Ishikawa (cell line): ENCODE measurements at regions not wholly inside any gene's neighbourhood (a gene's known extent, or its start where the extent isn't known, plus 50 kb on each side); places are given as distances from the start of the nearest gene placed in this dataset.

Experiments
- CEBPB ChIP-seq: IDR thresholded peaks from 2 replicates; pipeline ENCODE4 v1.6.1; 2012
- CREB1 ChIP-seq: IDR thresholded peaks from 2 replicates; pipeline ENCODE4 v1.6.1; 2012; ENCODE audit warnings: low read depth
- EGR1 ChIP-seq: IDR thresholded peaks from 2 replicates; pipeline ENCODE4 v1.6.1; 2012
- EP300 ChIP-seq: IDR thresholded peaks from 2 replicates; pipeline ENCODE4 v1.6.1; 2012; ENCODE audit warnings: borderline replicate concordance
- FOXM1 ChIP-seq: IDR thresholded peaks from 2 replicates; pipeline ENCODE4 v1.6.1; 2012; ENCODE audit warnings: low read depth, borderline replicate concordance
- NFIC ChIP-seq: IDR thresholded peaks from 2 replicates; pipeline ENCODE4 v1.6.1; 2012
- RAD21 ChIP-seq: IDR thresholded peaks from 2 replicates; pipeline ENCODE4 v1.6.1; 2012; ENCODE audit warnings: low read depth
- REST ChIP-seq: IDR thresholded peaks from 2 replicates; pipeline ENCODE4 v1.6.1; 2012; ENCODE audit warnings: low read depth, mild to moderate bottlenecking
- TAF1 ChIP-seq: IDR thresholded peaks from 2 replicates; pipeline ENCODE4 v1.6.1; 2012; ENCODE audit warnings: low read depth, mild to moderate bottlenecking
- TCF12 ChIP-seq: IDR thresholded peaks from 2 replicates; pipeline ENCODE4 v1.6.1; 2012; ENCODE audit warnings: low read depth
- TEAD4 ChIP-seq: IDR thresholded peaks from 2 replicates; pipeline ENCODE4 v1.6.1; 2012
- USF1 ChIP-seq: IDR thresholded peaks from 2 replicates; pipeline ENCODE4 v1.6.1; 2012
- YY1 ChIP-seq: IDR thresholded peaks from 2 replicates; pipeline ENCODE4 v1.6.1; 2012; ENCODE audit warnings: low read depth
- ZBTB7A ChIP-seq: IDR thresholded peaks from 2 replicates; pipeline ENCODE4 v1.6.1; 2012; ENCODE audit warnings: low read depth
- TF ChIP-seq, protein P1 (sequence below): IDR thresholded peaks from 2 replicates; pipeline ENCODE4 v1.6.1; 2012

DNA sequence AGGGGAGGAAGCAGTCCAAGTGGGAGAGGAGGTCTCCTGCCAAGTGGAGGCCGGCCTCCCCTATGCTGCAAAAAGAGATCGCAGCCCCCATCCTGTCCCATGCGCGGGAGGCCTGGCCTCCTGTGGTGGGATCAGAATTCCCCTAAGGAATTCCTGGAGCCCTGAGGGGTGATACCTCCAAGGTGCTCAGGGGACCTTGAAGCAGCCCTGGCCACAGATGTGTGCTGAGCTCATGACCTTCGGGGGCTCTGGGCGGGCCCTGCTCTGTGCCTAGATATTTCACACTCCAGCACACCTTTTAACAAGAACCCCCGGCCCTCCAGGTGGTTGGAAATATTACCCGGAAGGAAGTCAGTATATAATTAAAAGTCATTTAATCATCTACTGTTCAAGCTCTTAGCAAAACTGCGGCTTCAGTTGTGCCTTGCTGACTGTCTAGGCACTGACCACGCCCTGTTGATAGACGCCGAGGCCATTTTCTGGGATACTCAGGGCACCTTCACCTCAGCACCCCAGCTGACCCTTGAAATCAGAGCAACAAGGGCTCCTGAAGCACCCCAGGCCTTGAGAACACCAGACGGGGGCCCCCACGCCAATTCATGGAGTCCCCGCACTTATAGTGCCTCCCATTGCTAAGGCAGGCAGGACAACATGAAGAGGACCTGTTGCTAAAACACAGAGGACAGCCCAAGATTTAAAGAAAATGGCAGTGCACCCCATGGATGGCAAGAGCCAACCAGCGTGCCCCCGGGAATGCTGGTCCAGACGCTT lies 119.1 kb downstream of the NDUFA10 start:
- TF ChIP-seq NFIC (no peak), EP300 (no peak), YY1 (no peak)

DNA sequence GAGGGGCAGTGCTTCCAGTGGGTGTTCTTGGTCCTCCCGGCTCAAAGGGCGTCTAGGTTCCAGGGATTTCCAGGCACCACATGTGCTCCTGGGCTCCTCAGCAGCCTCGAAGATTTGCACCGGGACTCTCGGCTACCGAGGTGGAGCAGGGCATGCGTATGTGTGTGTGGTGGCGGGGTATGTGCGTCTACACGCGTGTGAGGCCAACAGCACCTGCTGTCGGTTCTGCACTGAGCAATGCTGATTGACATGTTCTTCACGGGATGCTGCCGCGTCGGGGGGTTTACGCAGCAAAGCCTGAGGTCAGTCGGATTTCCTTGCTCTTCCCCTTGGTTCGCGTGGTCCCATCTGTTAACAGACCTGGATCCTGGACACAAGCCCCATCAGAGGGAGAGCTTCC lies 119.8 kb downstream of the NDUFA10 start:
- TF ChIP-seq TCF12 = no peak
- no peak for TF ChIP-seq EGR1
- TF ChIP-seq NFIC = no peak
- no peak for TF ChIP-seq CREB1
- no peak for TF ChIP-seq FOXM1
- TF ChIP-seq YY1 = no peak
- TF ChIP-seq TEAD4 = no peak

DNA sequence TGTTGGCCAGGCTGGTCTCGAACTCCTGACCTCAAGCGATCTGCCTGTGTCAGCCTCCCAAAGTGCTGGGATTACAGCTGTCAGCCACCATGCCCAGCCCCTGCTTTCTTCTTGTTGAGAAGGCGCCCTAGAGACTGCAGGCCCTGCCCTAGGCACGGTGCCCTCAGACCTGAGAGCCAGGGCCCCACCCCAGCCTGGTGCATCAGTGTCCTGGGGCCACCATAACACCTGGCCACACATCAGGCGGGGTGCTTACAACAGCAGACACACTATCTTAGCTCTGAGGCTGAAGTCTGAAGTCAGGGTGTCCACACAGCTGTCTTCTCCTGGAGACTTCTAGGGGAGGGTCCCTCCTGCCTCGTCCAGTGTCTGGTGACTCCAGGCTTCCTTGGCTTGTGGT lies 120.6 kb downstream of the NDUFA10 start:
- TF ChIP-seq, protein P1, sequence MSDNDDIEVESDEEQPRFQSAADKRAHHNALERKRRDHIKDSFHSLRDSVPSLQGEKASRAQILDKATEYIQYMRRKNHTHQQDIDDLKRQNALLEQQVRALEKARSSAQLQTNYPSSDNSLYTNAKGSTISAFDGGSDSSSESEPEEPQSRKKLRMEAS = no peak
- TF ChIP-seq TEAD4 (no peak), CREB1 (no peak), USF1 (no peak), CEBPB (no peak), YY1 (no peak), NFIC (no peak), TAF1 (no peak), EGR1 (no peak), TCF12 (no peak), REST (no peak), RAD21 (no peak), EP300 (no peak), FOXM1 (no peak), ZBTB7A (no peak)

DNA sequence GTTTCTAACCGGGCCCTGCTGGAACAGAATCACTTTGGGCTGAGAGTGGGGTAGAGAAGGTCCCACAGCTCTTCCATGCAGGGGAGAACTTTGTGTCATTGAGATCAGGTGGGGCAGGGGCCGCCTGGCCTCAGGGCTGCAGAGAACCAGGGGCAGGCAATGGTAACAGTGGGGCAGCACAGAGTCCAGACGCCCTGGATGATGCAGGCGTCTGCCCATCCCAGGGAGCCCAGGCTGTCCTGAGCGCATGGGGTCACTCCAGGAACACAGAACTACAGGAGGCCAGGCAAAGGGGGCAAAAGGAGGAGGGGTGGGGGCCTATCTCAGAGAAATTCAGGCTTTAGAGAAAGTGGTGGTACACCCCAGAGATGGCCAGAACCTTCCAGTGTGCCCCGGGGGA lies 121.3 kb downstream of the NDUFA10 start:
- TF ChIP-seq CEBPB = no peak
- no peak for TF ChIP-seq NFIC
- TF ChIP-seq CREB1 = no peak
- no peak for TF ChIP-seq EGR1
- TF ChIP-seq USF1 = no peak
- TF ChIP-seq TAF1 = no peak
- TF ChIP-seq, protein P1 = no peak
- TF ChIP-seq FOXM1 = no peak
- TF ChIP-seq TEAD4 = no peak
- TF ChIP-seq TCF12 = no peak
- TF ChIP-seq EP300 = no peak
- no peak for TF ChIP-seq RAD21
- TF ChIP-seq YY1 = no peak
- TF ChIP-seq ZBTB7A = no peak
- TF ChIP-seq REST = no peak

- TF ChIP-seq RAD21 (no peak), CREB1 (no peak), EGR1 (no peak), EP300 (no peak), TAF1 (no peak), YY1 (no peak)
- TF ChIP-seq, protein P1 = no peak
Observed at GRCh38 chr2:239903210-239903609, 121.9 kb downstream of the NDUFA10 start.

DNA sequence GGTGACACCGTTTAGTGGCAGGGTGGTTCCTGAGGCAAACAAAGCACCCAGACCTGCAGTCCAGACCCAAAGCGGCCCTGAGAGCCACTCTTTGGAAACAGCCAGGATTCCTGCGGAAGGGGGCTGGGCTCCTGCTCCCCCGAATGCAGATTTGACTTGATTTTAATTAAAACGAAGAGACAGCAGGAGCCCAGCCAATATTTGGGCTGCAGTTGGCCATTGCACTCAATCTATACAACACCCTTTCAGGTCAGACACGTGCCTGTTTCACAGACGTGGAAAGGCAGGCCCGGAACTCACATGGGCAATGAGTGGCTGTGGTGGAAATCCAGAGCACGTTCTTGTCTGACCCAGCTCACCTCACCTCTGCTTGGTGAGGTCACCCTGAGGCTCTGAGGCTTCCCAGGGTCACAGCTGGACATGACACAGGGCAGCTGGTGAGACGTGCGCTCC lies 122.4 kb downstream of the NDUFA10 start:
- TF ChIP-seq, protein P1 = no peak
- no peak for TF ChIP-seq USF1
